ENCODE measurements at regions not wholly inside any gene's neighbourhood (a gene's known extent, or its start where the extent isn't known, plus 50 kb on each side); places are given as distances from the start of the nearest gene placed in this dataset.

DNA sequence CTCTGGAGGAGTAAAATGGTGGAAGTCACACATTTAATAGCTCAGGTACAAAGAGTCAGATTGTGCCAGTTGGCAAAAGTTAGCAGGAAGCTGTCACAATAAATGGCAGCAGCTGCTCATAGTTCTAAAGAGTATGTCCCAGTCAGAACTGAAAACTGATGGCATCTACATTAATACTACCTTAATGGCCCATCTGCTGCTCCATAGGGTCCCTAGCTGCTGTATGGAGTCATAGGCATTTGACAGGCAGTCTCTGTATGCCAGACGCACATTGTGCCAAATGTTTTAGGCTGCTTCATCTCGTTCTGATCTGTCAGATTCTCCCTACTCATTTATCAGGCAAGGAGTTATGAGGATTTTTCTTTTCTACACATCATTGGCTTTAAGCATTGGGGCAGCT lies 515.8 kb upstream of the ARRDC3 start:
- no peak overlapping the region for H3K4me3 Mint-ChIP-seq
- no peaks in the 10 kb centered on the region for H3K36me3 Mint-ChIP-seq
- H3K27ac Mint-ChIP-seq: no peak overlapping the region
- H3K4me1 Mint-ChIP-seq: no peaks in the 10 kb centered on the region
- no peaks in the 10 kb centered on the region for H3K9me3 Mint-ChIP-seq
- no peaks in the 10 kb centered on the region for H3K27me3 Mint-ChIP-seq
- DNase-seq: no peak

DNA sequence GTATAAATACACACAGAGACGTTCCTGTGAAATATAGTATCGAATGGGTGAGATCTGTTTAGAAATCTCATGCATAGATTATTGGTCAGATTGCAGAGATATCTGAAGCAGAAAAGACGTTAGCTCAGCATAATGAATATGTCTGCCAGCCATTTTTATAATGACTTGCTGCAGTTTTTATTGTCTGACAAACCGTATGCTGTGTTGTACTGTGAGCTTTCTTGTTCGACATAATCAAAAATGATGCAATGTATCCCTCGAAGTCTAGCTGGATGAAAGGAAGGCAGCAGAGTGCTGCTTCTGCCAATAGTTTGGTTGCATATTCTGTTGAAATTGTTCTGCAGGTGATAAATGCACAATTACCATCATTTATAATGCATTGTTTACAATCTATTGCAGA lies 514.9 kb upstream of the ARRDC3 start:
- DNase-seq: no peak
- Mint-ChIP-seq H3K27me3 (no peaks in the 10 kb centered on the region), H3K36me3 (no peaks in the 10 kb centered on the region), H3K4me3 (no peak overlapping the region), H3K4me1 (no peaks in the 10 kb centered on the region), H3K9me3 (no peaks in the 10 kb centered on the region), H3K27ac (no peak overlapping the region)

DNA sequence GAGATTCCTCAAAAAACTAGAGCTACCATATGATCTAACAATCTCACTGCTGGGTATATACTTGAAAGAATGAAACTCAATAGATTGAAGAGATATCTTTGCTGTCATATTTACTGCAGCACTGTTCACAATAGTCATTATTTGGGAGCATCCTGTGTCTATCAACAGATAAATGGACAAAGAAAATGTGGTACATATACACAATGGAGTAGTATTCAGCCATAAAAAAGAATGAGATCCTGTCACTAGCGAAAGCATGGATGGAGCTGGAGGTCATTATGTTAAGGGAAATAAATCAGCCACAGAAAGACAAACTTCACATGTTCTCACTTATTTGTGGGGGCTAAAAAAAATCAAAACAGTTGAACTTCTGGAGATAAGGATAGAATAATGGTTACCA lies 505.7 kb upstream of the ARRDC3 start:
- H3K27ac Mint-ChIP-seq: no peak overlapping the region
- no peaks in the 10 kb centered on the region for H3K27me3 Mint-ChIP-seq
- DNase-seq: no peak
- H3K36me3 Mint-ChIP-seq: no peaks in the 10 kb centered on the region
- H3K9me3 Mint-ChIP-seq: no peaks in the 10 kb centered on the region
- no peak overlapping the region for H3K4me3 Mint-ChIP-seq
- no peaks in the 10 kb centered on the region for H3K4me1 Mint-ChIP-seq

DNA sequence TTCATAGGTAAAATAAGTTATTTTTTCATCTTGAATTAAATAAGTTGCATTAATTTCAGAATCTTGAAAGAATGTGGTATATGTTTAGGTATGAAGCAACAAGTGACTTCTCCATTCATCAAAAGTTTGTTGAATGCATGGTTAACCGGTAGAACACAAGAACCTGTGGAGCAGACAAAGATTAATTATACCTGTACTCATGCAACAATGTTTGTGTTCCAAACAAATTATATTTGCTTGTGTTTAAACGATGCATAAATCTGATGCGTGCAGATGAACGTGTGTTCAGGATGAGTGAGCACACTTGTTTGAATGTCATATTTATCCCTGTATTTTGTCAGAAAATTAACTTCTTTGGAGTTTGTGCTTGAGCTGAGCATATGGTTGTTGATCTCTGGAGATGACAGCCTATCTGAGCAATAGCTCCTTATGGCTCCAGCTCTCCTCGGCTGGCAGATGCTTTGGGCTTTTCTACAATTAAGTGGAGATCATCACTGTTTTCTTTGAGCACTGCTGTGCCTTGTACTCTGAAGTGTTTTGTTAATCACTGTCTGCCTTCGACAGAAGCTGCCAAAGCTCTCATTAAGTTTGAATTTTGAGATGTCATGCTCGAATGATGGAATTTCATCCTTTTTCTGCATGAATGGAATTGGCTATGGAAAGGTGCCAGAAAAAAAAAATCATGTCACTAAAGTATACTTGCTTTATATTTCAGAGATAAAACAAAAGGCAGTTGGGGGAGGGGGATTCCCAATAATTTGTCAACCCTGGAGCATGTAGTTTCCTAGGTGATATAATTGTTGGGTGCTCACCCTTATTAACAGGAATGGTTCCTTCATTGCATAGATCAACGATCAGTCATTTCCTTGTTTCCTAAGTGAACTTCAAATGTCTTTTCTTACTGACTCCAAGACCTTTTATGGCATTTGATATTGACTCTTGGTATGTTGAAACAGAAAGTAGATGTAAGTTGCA lies 502.5 kb upstream of the ARRDC3 start:
- H3K4me1 Mint-ChIP-seq: no peaks in the 10 kb centered on the region
- H3K4me3 Mint-ChIP-seq: no peak overlapping the region
- no peaks in the 10 kb centered on the region for H3K27me3 Mint-ChIP-seq
- no peaks in the 10 kb centered on the region for H3K36me3 Mint-ChIP-seq
- DNase-seq: no peak
- no peak overlapping the region for H3K27ac Mint-ChIP-seq
- H3K9me3 Mint-ChIP-seq: no peaks in the 10 kb centered on the region

DNA sequence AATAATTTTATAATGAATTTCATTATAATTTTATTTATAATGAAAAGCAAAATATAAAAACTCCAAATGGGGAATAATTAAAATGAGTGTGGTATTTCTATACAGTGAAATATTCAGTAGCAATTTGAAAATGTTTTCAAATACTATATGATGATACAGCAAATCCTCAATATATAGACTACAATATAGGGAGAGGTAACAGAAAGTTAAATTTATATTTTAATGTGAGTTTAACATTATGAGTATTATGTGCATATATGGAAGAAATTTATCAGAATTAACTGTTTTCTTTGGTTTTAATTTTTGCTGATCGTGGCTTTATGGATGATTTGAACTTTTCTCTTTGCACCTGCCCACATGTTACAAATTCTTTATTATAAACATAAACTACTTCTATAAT lies 500.9 kb upstream of the ARRDC3 start:
- no peak for DNase-seq
- Mint-ChIP-seq H3K4me3 (no peak overlapping the region), H3K36me3 (no peaks in the 10 kb centered on the region), H3K4me1 (no peaks in the 10 kb centered on the region), H3K9me3 (no peaks in the 10 kb centered on the region), H3K27me3 (no peaks in the 10 kb centered on the region), H3K27ac (no peak overlapping the region)

DNA sequence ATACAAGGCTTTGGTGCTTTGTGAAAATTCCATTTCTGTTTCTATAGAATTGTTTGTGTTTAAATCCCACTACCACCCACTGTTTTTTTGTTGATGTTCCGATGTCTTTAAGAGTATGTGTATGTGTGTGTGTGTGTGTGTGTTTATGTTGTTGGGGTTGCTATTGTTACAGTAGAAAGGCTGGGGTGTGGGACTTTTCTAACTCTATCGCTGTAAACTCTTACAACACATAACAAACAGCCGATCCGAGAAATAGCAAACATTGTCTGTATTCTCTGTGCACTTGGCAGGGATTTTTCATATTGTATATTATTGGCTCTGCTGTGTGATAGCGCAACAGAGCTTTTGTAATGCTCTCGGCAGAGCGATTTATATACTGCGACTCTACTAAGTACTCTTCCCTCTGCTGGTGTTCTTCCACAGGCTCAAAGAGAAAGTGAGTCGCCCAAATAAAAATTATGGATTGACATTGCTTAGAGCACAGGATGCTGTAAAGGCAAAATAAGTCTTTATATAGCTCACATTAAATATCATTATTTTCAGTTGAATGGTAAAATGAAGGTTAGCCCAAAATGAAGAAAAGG lies 492.2 kb upstream of the ARRDC3 start:
- no peak overlapping the region for H3K4me3 Mint-ChIP-seq
- DNase-seq: no peak
- no peaks in the 10 kb centered on the region for H3K9me3 Mint-ChIP-seq
- H3K27me3 Mint-ChIP-seq: no peaks in the 10 kb centered on the region
- H3K4me1 Mint-ChIP-seq: no peaks in the 10 kb centered on the region
- H3K36me3 Mint-ChIP-seq: no peaks in the 10 kb centered on the region
- no peak overlapping the region for H3K27ac Mint-ChIP-seq

DNA sequence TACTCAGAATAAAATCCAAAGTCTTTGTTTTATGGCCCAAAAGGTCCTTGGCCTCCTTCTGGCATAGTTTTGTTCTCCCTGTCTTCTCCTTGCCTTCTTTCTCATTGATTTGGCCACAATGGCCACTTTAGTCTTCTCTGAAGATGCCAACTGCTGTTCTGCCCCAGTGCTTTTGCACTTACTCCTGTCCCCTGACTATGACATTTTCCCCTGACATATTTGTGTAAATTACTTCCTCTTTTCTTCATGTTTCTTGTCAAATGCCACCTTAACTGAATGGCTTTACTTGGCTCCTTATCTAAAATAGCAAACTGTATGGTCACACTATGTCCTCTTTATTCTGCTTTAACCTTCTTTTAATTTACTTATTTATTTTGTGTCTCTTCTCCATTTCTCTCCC lies 484.7 kb upstream of the ARRDC3 start:
- no peaks in the 10 kb centered on the region for H3K9me3 Mint-ChIP-seq
- H3K4me1 Mint-ChIP-seq: no peaks in the 10 kb centered on the region
- H3K27ac Mint-ChIP-seq: no peak overlapping the region
- no peak overlapping the region for H3K4me3 Mint-ChIP-seq
- no peaks in the 10 kb centered on the region for H3K27me3 Mint-ChIP-seq
- DNase-seq: no peak
- no peaks in the 10 kb centered on the region for H3K36me3 Mint-ChIP-seq

DNA sequence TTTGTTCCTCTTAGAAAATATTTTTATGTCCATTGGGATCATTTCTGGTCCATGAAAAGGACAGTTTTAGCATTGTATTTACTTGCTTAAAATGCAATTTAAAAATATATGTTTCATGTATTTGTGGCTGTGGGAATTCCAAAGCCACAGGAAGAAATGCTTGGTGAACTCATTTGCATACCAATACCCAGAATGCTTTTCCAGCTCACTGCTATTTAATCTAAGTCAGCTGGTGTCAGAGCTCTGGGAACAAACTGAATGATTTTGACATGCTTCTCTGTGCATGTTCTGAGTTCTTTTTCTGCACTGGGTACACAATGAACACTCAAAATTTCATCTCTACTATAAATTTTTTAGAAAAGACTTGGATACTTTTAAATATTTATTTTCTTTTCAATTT lies 482.8 kb upstream of the ARRDC3 start:
- no peak for DNase-seq
- no peaks in the 10 kb centered on the region for H3K36me3 Mint-ChIP-seq
- no peak overlapping the region for H3K4me3 Mint-ChIP-seq
- H3K27ac Mint-ChIP-seq: no peak overlapping the region
- no peaks in the 10 kb centered on the region for H3K27me3 Mint-ChIP-seq
- no peaks in the 10 kb centered on the region for H3K4me1 Mint-ChIP-seq
- H3K9me3 Mint-ChIP-seq: peaks cover 3% of the 10 kb centered on the region

DNA sequence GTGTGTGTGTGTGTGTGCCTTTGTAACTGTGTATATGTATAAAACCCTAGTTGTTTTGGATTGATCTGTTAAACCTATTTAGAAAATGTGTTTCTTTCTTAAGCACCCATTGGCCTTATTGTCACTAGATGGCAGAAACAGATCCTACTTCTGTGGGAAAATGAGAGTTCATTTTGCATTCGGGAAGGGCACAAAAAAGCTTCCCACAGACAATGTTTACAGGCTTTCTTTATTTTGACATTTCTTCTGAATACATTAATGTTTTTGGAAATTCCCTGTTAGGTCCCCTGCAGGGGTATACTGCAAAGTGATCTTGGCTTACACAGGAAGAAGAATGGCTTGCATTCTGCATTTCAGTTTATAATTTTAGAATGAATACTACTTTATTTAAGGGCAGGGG lies 481.8 kb upstream of the ARRDC3 start:
- Mint-ChIP-seq H3K4me1 (no peaks in the 10 kb centered on the region), H3K4me3 (no peak overlapping the region), H3K27ac (no peak overlapping the region)

DNA sequence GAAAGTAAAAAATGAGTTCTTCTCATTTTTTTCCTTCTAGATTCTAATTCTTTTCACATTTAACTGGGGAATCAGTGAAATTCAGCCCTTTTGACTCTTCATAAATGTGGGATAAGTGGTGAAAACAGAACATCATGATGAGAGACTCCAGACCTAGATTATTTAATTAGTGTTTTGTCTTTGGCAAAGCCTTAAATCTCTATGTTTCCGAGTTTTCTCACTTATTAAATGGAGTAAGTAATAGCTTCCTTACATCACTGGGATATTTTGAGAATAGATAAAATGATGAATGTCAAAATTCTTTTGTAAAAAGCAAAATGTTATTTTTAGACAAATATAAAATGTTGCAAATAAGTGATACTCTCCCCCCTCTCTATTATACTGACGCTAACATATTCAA lies 468.6 kb upstream of the ARRDC3 start:
- Mint-ChIP-seq H3K9me3 (no peaks in the 10 kb centered on the region), H3K4me1 (no peaks in the 10 kb centered on the region), H3K36me3 (no peaks in the 10 kb centered on the region), H3K4me3 (no peak overlapping the region), H3K27ac (no peak overlapping the region), H3K27me3 (no peaks in the 10 kb centered on the region)
- no peak for DNase-seq

More for the DNA sequence above, 481.8 kb upstream of the ARRDC3 start:
- H3K27me3 Mint-ChIP-seq: no peaks in the 10 kb centered on the region
- DNase-seq: no peak
- H3K36me3 Mint-ChIP-seq: no peaks in the 10 kb centered on the region
- peaks cover 3% of the 10 kb centered on the region for H3K9me3 Mint-ChIP-seq

DNA sequence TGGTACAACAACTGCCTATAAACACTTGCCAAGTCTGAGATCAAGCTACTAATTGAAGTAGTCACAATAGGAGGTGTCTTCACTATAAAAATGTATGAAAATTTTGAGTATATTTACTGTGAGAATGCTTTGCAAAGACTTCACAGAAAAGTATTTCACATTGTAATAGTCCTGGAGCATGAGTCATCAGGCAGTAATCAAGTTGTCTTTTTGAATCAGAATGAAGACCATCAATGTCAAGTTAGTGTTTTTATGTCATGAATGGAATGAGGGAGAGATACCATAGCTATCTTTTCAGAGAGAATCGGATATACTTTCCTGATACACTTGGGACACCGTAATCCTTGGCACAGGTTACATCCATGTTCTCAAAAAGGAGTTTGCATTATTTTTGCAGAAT lies 466.9 kb upstream of the ARRDC3 start:
- H3K36me3 Mint-ChIP-seq: no peaks in the 10 kb centered on the region
- H3K9me3 Mint-ChIP-seq: no peaks in the 10 kb centered on the region
- no peak for DNase-seq
- no peaks in the 10 kb centered on the region for H3K4me1 Mint-ChIP-seq
- H3K27me3 Mint-ChIP-seq: no peaks in the 10 kb centered on the region
- H3K27ac Mint-ChIP-seq: no peak overlapping the region
- H3K4me3 Mint-ChIP-seq: no peak overlapping the region

DNA sequence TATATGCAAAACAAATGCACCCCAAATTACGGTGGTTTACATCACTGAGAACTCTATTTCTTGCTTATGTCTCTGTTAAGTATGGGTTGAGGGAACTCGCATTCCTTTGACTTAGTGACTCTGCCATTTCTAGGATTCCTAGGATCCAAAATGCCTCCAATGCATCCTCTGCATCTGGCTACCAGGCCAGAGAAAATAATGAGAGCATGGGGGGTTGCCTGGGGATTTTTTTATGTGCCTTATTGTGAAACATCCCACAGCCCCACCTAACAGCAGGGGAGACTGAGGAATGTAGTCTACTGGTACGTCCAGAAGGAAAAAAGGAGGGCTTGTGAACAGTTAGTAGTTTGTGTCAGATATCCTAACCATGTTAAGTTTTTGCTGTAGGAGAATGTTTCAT lies 466.0 kb upstream of the ARRDC3 start:
- H3K4me1 Mint-ChIP-seq: no peaks in the 10 kb centered on the region
- no peak overlapping the region for H3K27ac Mint-ChIP-seq
- no peak for DNase-seq
- no peaks in the 10 kb centered on the region for H3K9me3 Mint-ChIP-seq
- no peak overlapping the region for H3K4me3 Mint-ChIP-seq
- no peaks in the 10 kb centered on the region for H3K27me3 Mint-ChIP-seq
- H3K36me3 Mint-ChIP-seq: no peaks in the 10 kb centered on the region

DNA sequence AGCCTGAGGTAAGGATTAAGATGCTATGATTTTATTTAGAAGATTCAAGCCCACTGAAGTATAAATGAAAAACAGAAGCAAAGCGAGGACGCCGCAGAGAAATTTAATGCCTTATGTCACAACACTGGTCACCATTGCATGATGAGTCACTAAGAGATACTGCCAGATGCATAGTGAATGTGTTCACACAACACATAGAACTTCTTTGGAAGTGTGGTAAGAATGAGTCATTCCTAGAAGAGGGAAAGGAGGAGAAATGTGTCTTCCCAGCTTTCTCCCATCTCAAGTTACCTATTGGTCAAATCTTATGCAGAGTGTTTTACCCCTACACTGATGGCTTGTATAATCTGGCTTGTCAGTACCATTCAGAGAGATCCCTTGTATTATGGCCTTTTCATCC lies 465.3 kb upstream of the ARRDC3 start:
- Mint-ChIP-seq H3K36me3 (no peaks in the 10 kb centered on the region), H3K27me3 (no peaks in the 10 kb centered on the region), H3K9me3 (no peaks in the 10 kb centered on the region), H3K4me3 (no peak overlapping the region), H3K27ac (no peak overlapping the region), H3K4me1 (no peaks in the 10 kb centered on the region)
- DNase-seq: no peak

DNA sequence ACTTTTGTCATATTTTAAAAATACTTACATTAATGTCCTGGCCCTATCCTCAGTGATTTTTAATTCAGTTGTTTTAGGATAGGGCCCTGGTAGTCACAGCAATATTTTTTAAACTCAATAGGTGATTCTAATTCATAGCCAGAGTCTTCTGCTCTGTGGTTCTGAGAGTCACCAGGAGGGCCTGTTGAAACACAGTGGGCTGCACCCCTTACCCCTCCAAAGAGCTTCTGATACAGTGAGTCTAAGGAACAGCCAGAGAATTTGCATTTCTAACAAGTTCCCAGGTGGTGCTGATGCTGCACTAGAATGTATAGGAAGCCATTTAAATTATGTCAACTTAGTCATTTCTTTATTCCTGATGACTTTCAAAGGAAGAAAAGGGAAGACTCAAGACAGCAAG lies 458.3 kb upstream of the ARRDC3 start:
- no peak overlapping the region for H3K4me3 Mint-ChIP-seq
- DNase-seq: no peak

DNA sequence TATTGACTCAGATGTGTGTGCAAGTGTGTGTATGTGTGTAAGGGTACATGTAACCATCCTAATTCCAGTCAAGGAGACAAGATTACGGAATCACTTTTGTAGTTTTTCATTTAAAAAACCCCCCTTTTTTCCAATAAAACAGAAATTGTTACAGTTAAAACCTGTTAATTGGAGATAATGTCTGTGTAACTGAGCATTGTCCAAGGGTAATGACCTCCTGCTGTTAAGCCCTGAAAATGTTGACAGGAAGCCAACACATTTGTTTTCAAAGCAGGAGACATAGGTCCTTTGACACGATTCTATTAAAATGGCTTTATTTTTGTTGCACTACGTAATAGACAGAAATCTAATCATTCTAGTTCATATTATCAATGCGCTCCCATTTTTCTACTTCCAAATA lies 457.3 kb upstream of the ARRDC3 start:
- Mint-ChIP-seq H3K27ac (no peak overlapping the region), H3K4me1 (no peaks in the 10 kb centered on the region)

More for the DNA sequence above, 458.3 kb upstream of the ARRDC3 start:
- Mint-ChIP-seq H3K36me3 (no peaks in the 10 kb centered on the region), H3K4me1 (no peaks in the 10 kb centered on the region), H3K27ac (no peak overlapping the region), H3K9me3 (peaks cover 1% of the 10 kb centered on the region), H3K27me3 (no peaks in the 10 kb centered on the region)

DNA sequence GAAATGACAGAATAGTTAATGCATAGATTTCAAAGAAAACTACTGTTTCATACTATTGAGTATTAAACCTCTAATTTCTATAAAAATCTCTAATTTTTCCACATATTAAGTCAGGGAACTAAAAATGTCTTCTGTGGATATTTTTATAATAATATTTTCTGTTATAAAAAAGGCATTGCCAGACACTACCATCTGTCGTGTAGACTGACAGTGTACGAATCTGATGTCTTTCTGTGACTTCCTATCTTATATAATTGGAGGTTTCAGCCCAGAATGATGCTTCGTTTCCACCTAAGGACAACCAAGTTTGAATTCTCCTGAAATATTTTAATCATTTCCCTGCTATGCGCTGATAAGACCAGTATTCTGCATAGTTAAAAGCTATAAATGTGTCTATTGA lies 456.6 kb upstream of the ARRDC3 start:
- H3K27ac Mint-ChIP-seq: no peak overlapping the region
- H3K36me3 Mint-ChIP-seq: no peaks in the 10 kb centered on the region
- H3K4me3 Mint-ChIP-seq: no peak overlapping the region
- no peaks in the 10 kb centered on the region for H3K27me3 Mint-ChIP-seq
- DNase-seq: no peak
- no peaks in the 10 kb centered on the region for H3K4me1 Mint-ChIP-seq
- H3K9me3 Mint-ChIP-seq: peaks cover 1% of the 10 kb centered on the region

More for the DNA sequence above, 457.3 kb upstream of the ARRDC3 start:
- peaks cover 1% of the 10 kb centered on the region for H3K9me3 Mint-ChIP-seq
- H3K36me3 Mint-ChIP-seq: no peaks in the 10 kb centered on the region
- no peak for DNase-seq
- H3K27me3 Mint-ChIP-seq: no peaks in the 10 kb centered on the region
- no peak overlapping the region for H3K4me3 Mint-ChIP-seq

Measured in activated naive CD8-positive, alpha-beta T cell treated with anti-CD3 and anti-CD28 coated beads for 36 hours (primary cell).